GM12801 (cell line): ENCODE measurements at regions not wholly inside any gene's neighbourhood (a gene's known extent, or its start where the extent isn't known, plus 50 kb on each side); places are given as distances from the start of the nearest gene placed in this dataset.

Experiments
- TF ChIP-seq, protein P1 (sequence below): IDR thresholded peaks from one replicate; pipeline ENCODE4 v1.5.1; 2011; ENCODE audit warnings: control low read depth; ENCODE audit not compliant: insufficient read length; ENCODE audit errors: extremely low read depth

DNA sequence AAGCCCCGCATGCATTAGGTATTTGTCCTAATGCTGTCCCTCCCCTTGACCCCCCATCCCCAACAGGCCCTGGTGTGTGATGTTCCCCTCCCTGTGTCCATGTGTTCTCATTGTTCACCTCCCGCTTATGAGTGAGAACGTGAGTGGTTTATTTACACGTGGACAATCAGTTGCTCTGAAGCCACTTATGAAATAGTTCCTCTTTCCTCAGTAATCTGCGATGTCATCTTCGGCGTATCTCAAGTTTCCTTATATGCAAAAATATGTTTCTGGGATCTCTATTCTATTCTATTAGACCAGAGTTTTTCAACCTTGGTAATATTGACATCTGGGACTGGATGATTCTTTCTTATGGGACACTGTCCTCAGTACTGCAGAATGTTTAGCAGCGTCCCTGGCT, 56.0 kb upstream of the DCD start:
- TF ChIP-seq, protein P1, sequence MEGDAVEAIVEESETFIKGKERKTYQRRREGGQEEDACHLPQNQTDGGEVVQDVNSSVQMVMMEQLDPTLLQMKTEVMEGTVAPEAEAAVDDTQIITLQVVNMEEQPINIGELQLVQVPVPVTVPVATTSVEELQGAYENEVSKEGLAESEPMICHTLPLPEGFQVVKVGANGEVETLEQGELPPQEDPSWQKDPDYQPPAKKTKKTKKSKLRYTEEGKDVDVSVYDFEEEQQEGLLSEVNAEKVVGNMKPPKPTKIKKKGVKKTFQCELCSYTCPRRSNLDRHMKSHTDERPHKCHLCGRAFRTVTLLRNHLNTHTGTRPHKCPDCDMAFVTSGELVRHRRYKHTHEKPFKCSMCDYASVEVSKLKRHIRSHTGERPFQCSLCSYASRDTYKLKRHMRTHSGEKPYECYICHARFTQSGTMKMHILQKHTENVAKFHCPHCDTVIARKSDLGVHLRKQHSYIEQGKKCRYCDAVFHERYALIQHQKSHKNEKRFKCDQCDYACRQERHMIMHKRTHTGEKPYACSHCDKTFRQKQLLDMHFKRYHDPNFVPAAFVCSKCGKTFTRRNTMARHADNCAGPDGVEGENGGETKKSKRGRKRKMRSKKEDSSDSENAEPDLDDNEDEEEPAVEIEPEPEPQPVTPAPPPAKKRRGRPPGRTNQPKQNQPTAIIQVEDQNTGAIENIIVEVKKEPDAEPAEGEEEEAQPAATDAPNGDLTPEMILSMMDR = no peak

DNA sequence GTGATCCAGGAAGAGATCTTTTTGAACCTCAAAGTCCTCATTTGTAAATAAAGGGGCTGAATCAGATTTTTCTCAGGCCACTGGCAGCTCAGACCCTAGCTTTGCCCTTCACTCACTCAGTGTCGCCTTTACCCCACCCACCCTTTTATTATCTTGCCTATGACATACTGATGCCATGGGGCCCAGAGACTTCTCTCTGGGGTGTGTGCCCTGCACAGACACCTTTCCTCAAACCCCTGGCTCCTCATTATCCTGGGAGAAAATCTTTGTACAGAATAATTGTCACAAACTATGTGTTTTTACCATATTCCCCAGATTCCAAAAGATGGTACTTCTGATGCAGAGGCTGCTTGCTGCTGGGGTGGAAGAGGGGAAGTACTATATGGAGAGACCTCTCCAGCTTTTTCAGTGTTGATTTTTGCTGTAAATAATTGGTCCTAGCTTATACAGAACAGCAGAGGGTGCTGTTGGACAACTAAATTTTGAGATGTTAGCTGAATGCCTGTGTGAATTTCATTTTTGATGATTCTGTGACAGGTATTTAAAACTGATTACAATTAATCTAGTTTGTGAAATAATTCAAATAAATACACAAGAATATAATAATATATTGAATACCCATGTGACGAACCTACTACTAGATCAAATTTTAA, 53.9 kb upstream of the DCD start:
- TF ChIP-seq, protein P1 = no peak

DNA sequence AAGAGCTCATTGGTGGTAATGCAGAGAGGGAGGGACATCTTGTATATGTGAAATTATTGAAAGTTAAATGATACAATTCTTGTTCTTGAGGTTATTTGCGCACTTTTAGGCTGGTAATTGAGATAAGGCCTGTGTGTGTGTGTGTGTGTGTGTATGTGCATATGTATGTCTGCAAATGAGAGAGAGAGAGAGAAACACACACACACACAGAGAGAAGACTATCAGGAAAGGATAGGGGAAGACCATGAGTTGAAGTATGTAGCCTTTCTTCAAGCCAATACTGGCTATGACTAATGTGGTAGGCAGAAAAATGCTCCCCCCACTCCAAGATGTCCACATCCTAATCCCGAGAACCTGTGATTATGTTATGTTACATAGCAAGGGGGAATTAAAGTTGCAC, 52.7 kb upstream of the DCD start:
- TF ChIP-seq, protein P1 = no peak

DNA sequence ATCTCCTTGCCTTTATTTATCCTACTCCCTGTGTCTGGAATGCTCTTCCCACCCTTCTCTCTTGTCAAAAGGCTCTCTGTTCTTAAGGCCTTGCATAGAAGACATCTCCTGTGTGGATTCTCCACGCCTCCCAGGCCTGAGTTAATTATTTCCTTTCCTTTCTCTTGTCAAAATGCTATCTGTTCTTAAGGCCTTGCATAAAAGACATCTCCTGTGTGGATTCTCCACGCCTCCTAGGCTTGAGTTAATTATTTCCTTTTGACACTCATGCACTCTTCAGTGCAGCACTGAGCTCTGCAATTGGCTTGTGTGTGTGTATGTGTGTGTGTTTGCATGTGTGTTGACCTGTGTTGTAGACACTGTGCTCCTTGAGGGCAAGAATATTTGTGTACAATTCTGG, 52.1 kb upstream of the DCD start:
- TF ChIP-seq, protein P1 = no peak
